ENCODE measurements at regions not wholly inside any gene's neighbourhood (a gene's known extent, or its start where the extent isn't known, plus 50 kb on each side); places are given as distances from the start of the nearest gene placed in this dataset.

GRCh38 chr13:75226733-75227435, 255.1 kb downstream of the TBC1D4 start:
- SMC1A ChIA-PET (ENCODE audit: uncharacterized antibody, unreplicated experiment) = interaction anchor here (0.6 kb wide), 1 partner anchor 204 kb away, joined by 3 read pairs; no protein-coding TSS in a partner anchor
- no peak for DNase-seq (ENCODE audit: low read depth, low spot score)
- no peak for ATAC-seq
- in situ Hi-C loops (cut with MboI) = loop anchor here (10.0 kb wide), 2 partner anchors 1392 to 1482 kb away; no protein-coding TSS in a partner anchor
- 0% methylated on average over 3 of the region's 3 CpGs for WGBS (ENCODE audit: insufficient coverage, insufficient replicate concordance, low lambda C conversion rate, missing lambda C conversion rate)
- H3K9me3 ChIP-seq (replicated peaks; ENCODE audit: control insufficient read depth, insufficient read depth, low read length) = no peaks in the 10 kb centered on the region
- CTCF ChIA-PET = interaction anchor here (2.7 kb wide), 1 partner anchor 8 kb away, joined by 8 read pairs; no protein-coding TSS in a partner anchor
- TF ChIP-seq HDAC2 (IDR thresholded peaks at IDR 0.05) = no peak
- no peak for TF ChIP-seq CHD2 (IDR thresholded peaks at IDR 0.05; ENCODE audit: borderline replicate concordance, low read depth, low read length)
- TF ChIP-seq, protein P1, sequence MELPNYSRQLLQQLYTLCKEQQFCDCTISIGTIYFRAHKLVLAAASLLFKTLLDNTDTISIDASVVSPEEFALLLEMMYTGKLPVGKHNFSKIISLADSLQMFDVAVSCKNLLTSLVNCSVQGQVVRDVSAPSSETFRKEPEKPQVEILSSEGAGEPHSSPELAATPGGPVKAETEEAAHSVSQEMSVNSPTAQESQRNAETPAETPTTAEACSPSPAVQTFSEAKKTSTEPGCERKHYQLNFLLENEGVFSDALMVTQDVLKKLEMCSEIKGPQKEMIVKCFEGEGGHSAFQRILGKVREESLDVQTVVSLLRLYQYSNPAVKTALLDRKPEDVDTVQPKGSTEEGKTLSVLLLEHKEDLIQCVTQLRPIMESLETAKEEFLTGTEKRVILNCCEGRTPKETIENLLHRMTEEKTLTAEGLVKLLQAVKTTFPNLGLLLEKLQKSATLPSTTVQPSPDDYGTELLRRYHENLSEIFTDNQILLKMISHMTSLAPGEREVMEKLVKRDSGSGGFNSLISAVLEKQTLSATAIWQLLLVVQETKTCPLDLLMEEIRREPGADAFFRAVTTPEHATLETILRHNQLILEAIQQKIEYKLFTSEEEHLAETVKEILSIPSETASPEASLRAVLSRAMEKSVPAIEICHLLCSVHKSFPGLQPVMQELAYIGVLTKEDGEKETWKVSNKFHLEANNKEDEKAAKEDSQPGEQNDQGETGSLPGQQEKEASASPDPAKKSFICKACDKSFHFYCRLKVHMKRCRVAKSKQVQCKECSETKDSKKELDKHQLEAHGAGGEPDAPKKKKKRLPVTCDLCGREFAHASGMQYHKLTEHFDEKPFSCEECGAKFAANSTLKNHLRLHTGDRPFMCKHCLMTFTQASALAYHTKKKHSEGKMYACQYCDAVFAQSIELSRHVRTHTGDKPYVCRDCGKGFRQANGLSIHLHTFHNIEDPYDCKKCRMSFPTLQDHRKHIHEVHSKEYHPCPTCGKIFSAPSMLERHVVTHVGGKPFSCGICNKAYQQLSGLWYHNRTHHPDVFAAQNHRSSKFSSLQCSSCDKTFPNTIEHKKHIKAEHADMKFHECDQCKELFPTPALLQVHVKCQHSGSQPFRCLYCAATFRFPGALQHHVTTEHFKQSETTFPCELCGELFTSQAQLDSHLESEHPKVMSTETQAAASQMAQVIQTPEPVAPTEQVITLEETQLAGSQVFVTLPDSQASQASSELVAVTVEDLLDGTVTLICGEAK (IDR thresholded peaks at IDR 0.05; ENCODE audit: borderline replicate concordance) = no peak
- TF ChIP-seq YBX1 (IDR thresholded peaks at IDR 0.05) = no peak
- TF ChIP-seq RFX5 (IDR thresholded peaks at IDR 0.05; ENCODE audit: low read depth, low read length) = no peak
- TF ChIP-seq FOXK2 (IDR thresholded peaks at IDR 0.05) = no peak
- no peak for TF ChIP-seq NFYB (IDR thresholded peaks at IDR 0.05; ENCODE audit: insufficient read depth, low read depth, low read length)
- TF ChIP-seq ZNF217 (IDR thresholded peaks at IDR 0.05) = no peak
- TF ChIP-seq RBBP5 (conservative IDR thresholded peaks at IDR 0.05) = no peak
- no peak for TF ChIP-seq CEBPB (IDR thresholded peaks at IDR 0.05; ENCODE audit: borderline replicate concordance in 1 of 2, low read depth in 2 of 2, low read length in 2 of 2)
- TF ChIP-seq IKZF1 (conservative IDR thresholded peaks at IDR 0.05) = no peak
- no peak for TF ChIP-seq TCF12 (IDR thresholded peaks at IDR 0.05; ENCODE audit: low read depth, low read length)
- no peak for TF ChIP-seq SIX5 (IDR thresholded peaks at IDR 0.05; ENCODE audit: low read depth, low read length, severe bottlenecking)
- no peak for TF ChIP-seq FOXM1 (IDR thresholded peaks at IDR 0.05; ENCODE audit: low read depth, low read length)
- TF ChIP-seq TBL1XR1 (IDR thresholded peaks at IDR 0.05; ENCODE audit: low read depth, low read length) = no peak
- no peak for TF ChIP-seq EZH2 (IDR thresholded peaks at IDR 0.05; ENCODE audit: borderline replicate concordance, control insufficient read depth, low read depth, low read length)
- TF ChIP-seq RELB (IDR thresholded peaks at IDR 0.05; ENCODE audit: low read depth) = no peak
- TF ChIP-seq SP1 (IDR thresholded peaks at IDR 0.05; ENCODE audit: low read depth, low read length) = no peak
- RAD21 ChIA-PET (ENCODE audit: unreplicated experiment) = no interaction called here
- H3K4me1 ChIP-seq (ENCODE audit: control insufficient read depth, insufficient read depth, low read length) = no peaks in the 10 kb centered on the region
- no peaks in the 10 kb centered on the region for H4K20me1 ChIP-seq (ENCODE audit: control insufficient read depth, insufficient read depth)
- no peak overlapping the region for H3K4me3 ChIP-seq
- H3K9ac ChIP-seq (ENCODE audit: control insufficient read depth, insufficient read depth, low read length) = no peak overlapping the region
- no TSS peak for BruUV-seq (replicated peaks)
- H3K4me2 ChIP-seq (ENCODE audit: control insufficient read depth, insufficient read depth) = no peak overlapping the region
- no peak for FAIRE-seq
- H2AFZ ChIP-seq (ENCODE audit: control insufficient read depth, low read depth, low read length) = no peak overlapping the region
- H3K36me3 ChIP-seq (ENCODE audit: control insufficient read depth in 2 of 2, insufficient read depth in 2 of 2, low read length in 1 of 2) = no peaks in the 10 kb centered on the region
- H3K27me3 ChIP-seq (replicated peaks in 1 of 2; ENCODE audit: control insufficient read depth in 2 of 2, insufficient read depth in 2 of 2, low read length in 1 of 2) = no peaks in the 10 kb centered on the region; a peak in 1 of 4 replicates
- intact Hi-C loops (cut with micrococcal nuclease; ENCODE audit: unreplicated experiment) = no loop called here
- no peak overlapping the region for H3K27ac ChIP-seq (ENCODE audit: control insufficient read depth, insufficient read depth)
- POLR2A ChIA-PET = no interaction called here
- H3K79me2 ChIP-seq (ENCODE audit: control insufficient read depth, insufficient read depth, low read length) = no peaks in the 10 kb centered on the region
